Thoracic aorta (tissue), 2 donors: ENCODE measurements at regions not wholly inside any gene's neighbourhood (a gene's known extent, or its start where the extent isn't known, plus 50 kb on each side); places are given as distances from the start of the nearest gene placed in this dataset.

Source experiments
- ATAC-seq: fragments of 150-250 bp; one replicate; pipeline ENCODE4 v1.8.0; 2017; ENCODE audit warnings: low read depth; ENCODE audit not compliant: insufficient number of reproducible peaks, low FRiP score
- DNase-seq: peaks from one replicate; pipeline ENCODE4 v3.0.0-alpha.2; 2020; ENCODE audit warnings: low spot score
- H3K27ac ChIP-seq, 2 donors: fragments of 200-600 bp; sonication (generic); 1 replicate in 1 of 2; 2 replicates in 1 of 2; pipeline ENCODE4 v1.5.1; 2016; ENCODE audit warnings: mild to moderate bottlenecking in 2 of 2, moderate library complexity in 2 of 2
- H3K27me3 ChIP-seq: fragments of 200-600 bp; sonication (generic); replicated peaks from 2 replicates; pipeline ENCODE4 v1.6.0; 2016; ENCODE audit warnings: mild to moderate bottlenecking; ENCODE audit not compliant: insufficient read depth
- H3K36me3 ChIP-seq: fragments of 200-600 bp; sonication (generic); one replicate; pipeline ENCODE4 v1.5.1; 2016
- H3K4me1 ChIP-seq, 2 donors: fragments of 200-600 bp; sonication (generic); 1 replicate in 1 of 2; 2 replicates in 1 of 2; pipeline versions ENCODE4 v1.5.1 to v1.6.0; 2016; ENCODE audit warnings: low read depth in 2 of 2, mild to moderate bottlenecking in 1 of 2; ENCODE audit not compliant: control insufficient read depth in 1 of 2
- H3K4me3 ChIP-seq: fragments of 200-600 bp; sonication (generic); 2 replicates; pipeline ENCODE4 v1.5.1; 2016; ENCODE audit warnings: mild to moderate bottlenecking
- H3K9me3 ChIP-seq: fragments of 200-600 bp; sonication (generic); 2 replicates; pipeline ENCODE4 v1.5.1; 2016
- CTCF ChIP-seq: fragments of 200-600 bp; sonication (generic); IDR thresholded peaks from one replicate; pipeline ENCODE4 v1.5.1; 2019; ENCODE audit warnings: antibody characterized with exemption

- peaks cover 0 to 4% of the 10 kb centered on the region in 2 donors for H3K4me1 ChIP-seq
Measured at GRCh38 chr12:44930972-44931600, 55.0 kb upstream of the NELL2 start.

GRCh38 chr12:44929236-44929885, 53.2 kb upstream of the NELL2 start:
- Histone ChIP-seq H3K27ac (no peak overlapping the region), H3K9me3 (no peaks in the 10 kb centered on the region), H3K4me3 (no peak overlapping the region), H3K36me3 (no peaks in the 10 kb centered on the region), H3K27me3 (no peaks in the 10 kb centered on the region), H3K4me1 (peaks cover 0 to 4% of the 10 kb centered on the region in 2 donors)
- no peak for DNase-seq
- ATAC-seq: no peak
- no peak for TF ChIP-seq CTCF

More at GRCh38 chr12:44930972-44931600, 55.0 kb upstream of the NELL2 start:
- H3K27me3 ChIP-seq: no peaks in the 10 kb centered on the region
- no peak overlapping the region for H3K4me3 ChIP-seq
- TF ChIP-seq CTCF: peak; percentile 54
- ATAC-seq (no peak), DNase-seq (no peak)
- no peaks in the 10 kb centered on the region for H3K36me3 ChIP-seq
- H3K27ac ChIP-seq: no peak overlapping the region
- H3K9me3 ChIP-seq: no peaks in the 10 kb centered on the region
